H9 (cell line): ENCODE measurements at regions not wholly inside any gene's neighbourhood (a gene's known extent, or its start where the extent isn't known, plus 50 kb on each side); places are given as distances from the start of the nearest gene placed in this dataset.

Source experiments
- DNase-seq: peaks from one replicate; pipeline ENCODE4 v3.0.0-alpha.2; 2017
- H2AFZ ChIP-seq: one replicate; pipeline ENCODE4 v1.6.1; 2013; ENCODE audit warnings: mild to moderate bottlenecking, low read length, control low read depth, moderate library complexity
- H2AK5ac ChIP-seq: 2 replicates; pipeline ENCODE4 v1.6.1; 2013; ENCODE audit warnings: low read length, control low read depth, mixed read lengths; ENCODE audit not compliant: insufficient read length
- H2BK120ac ChIP-seq: one replicate; pipeline ENCODE4 v1.6.1; 2013; ENCODE audit warnings: low read depth, mild to moderate bottlenecking, low read length, control low read depth, inconsistent platforms; ENCODE audit not compliant: poor library complexity, severe bottlenecking
- H2BK12ac ChIP-seq: 2 replicates; pipeline ENCODE4 v1.6.1; 2013; ENCODE audit warnings: low read length, control low read depth, mixed read lengths, low read depth; ENCODE audit not compliant: insufficient read length
- H2BK15ac ChIP-seq: 2 replicates; pipeline ENCODE4 v1.6.1; 2013; ENCODE audit warnings: low read depth, low read length, control low read depth
- H2BK20ac ChIP-seq: one replicate; pipeline ENCODE4 v1.6.1; 2013; ENCODE audit warnings: low read depth, mild to moderate bottlenecking, low read length, control low read depth, inconsistent platforms; ENCODE audit not compliant: poor library complexity, severe bottlenecking
- H2BK5ac ChIP-seq: 2 replicates; pipeline ENCODE4 v1.6.1; 2013; ENCODE audit warnings: low read length, control low read depth, mixed read lengths; ENCODE audit not compliant: insufficient read length
- H3K14ac ChIP-seq: 2 replicates; pipeline ENCODE4 v1.6.1; 2013; ENCODE audit warnings: low read length, control low read depth; ENCODE audit not compliant: insufficient read depth
- H3K18ac ChIP-seq: 2 replicates; pipeline ENCODE4 v1.6.1; 2013; ENCODE audit warnings: low read depth, mild to moderate bottlenecking, mixed read lengths, low read length, control low read depth; ENCODE audit not compliant: insufficient read length
- H3K23ac ChIP-seq: 2 replicates; pipeline ENCODE4 v1.6.1; 2013; ENCODE audit warnings: low read length, control low read depth, mixed read lengths, low read depth; ENCODE audit not compliant: insufficient read length
- H3K23me2 ChIP-seq: 2 replicates; pipeline ENCODE4 v1.6.1; 2013; ENCODE audit warnings: low read depth, mild to moderate bottlenecking, mixed read lengths, low read length, control low read depth; ENCODE audit not compliant: insufficient read length, poor library complexity, severe bottlenecking
- H3K27ac ChIP-seq: 2 replicates; pipeline ENCODE4 v1.5.1; 2013; ENCODE audit warnings: low read length, control low read depth, mixed read lengths, low read depth; ENCODE audit not compliant: insufficient read length
- H3K27me3 ChIP-seq: 2 replicates; pipeline ENCODE4 v1.6.1; 2013; ENCODE audit warnings: low read length, control low read depth, inconsistent platforms; ENCODE audit not compliant: insufficient read depth
- H3K4ac ChIP-seq: 2 replicates; pipeline ENCODE4 v1.6.1; 2013; ENCODE audit warnings: low read depth, mild to moderate bottlenecking, control low read depth, inconsistent platforms, low read length, moderate library complexity
- H3K4me1 ChIP-seq: 2 replicates; pipeline ENCODE4 v1.6.1; 2013; ENCODE audit warnings: low read length, control low read depth, inconsistent platforms; ENCODE audit not compliant: insufficient read depth
- H3K4me2 ChIP-seq: 2 replicates; pipeline ENCODE4 v1.6.1; 2013; ENCODE audit warnings: low read length, control low read depth, mixed read lengths; ENCODE audit not compliant: insufficient read length, insufficient read depth
- H3K56ac ChIP-seq: 2 replicates; pipeline ENCODE4 v1.6.1; 2013; ENCODE audit warnings: low read depth, mild to moderate bottlenecking, mixed read lengths, low read length, control low read depth; ENCODE audit not compliant: insufficient read length
- H3K79me1 ChIP-seq: 2 replicates; pipeline ENCODE4 v1.6.1; 2013; ENCODE audit warnings: low read depth, mild to moderate bottlenecking, moderate library complexity, low read length, control low read depth, inconsistent platforms; ENCODE audit not compliant: insufficient read depth, poor library complexity, severe bottlenecking
- H3K79me2 ChIP-seq: 2 replicates; pipeline ENCODE4 v1.6.1; 2013; ENCODE audit warnings: low read length, control low read depth, inconsistent platforms; ENCODE audit not compliant: insufficient read depth
- H3K9ac ChIP-seq: 2 replicates; pipeline ENCODE4 v1.6.1; 2013; ENCODE audit warnings: low read length, control low read depth, mixed read lengths; ENCODE audit not compliant: insufficient read length; ENCODE audit errors: extremely low read depth
- H3K9me3 ChIP-seq: one replicate; pipeline ENCODE4 v1.6.1; 2013; ENCODE audit warnings: low read depth, low read length, inconsistent platforms; ENCODE audit not compliant: control insufficient read depth
- H3T11ph ChIP-seq: one replicate; pipeline ENCODE4 v1.6.1; 2013; ENCODE audit warnings: mild to moderate bottlenecking, low read length, control low read depth, inconsistent platforms
- H4K20me1 ChIP-seq: one replicate; pipeline ENCODE4 v1.6.1; 2013; ENCODE audit not compliant: control insufficient read depth, insufficient read length, insufficient read depth
- H4K5ac ChIP-seq: 2 replicates; pipeline ENCODE4 v1.6.1; 2013; ENCODE audit warnings: low read depth, mild to moderate bottlenecking, mixed read lengths, low read length, control low read depth; ENCODE audit not compliant: insufficient read length
- H4K8ac ChIP-seq: replicated peaks from 2 replicates; pipeline ENCODE4 v1.6.1; 2013; ENCODE audit warnings: low read length, control low read depth, mixed read lengths, low read depth; ENCODE audit not compliant: insufficient read length
- H4K91ac ChIP-seq: 2 replicates; pipeline ENCODE4 v1.6.1; 2013; ENCODE audit warnings: low read depth, mild to moderate bottlenecking, moderate library complexity, mixed read lengths, low read length, control low read depth; ENCODE audit not compliant: insufficient read length
- H3K27ac Mint-ChIP-seq, 3 experiments: 2 replicates in 2 of 3; 3 replicates in 1 of 3; pipeline ENCODE4 v1.8.0; 2020 to 2021; ENCODE audit warnings: mixed read lengths in 3 of 3, mild to moderate bottlenecking in 1 of 3, moderate library complexity in 1 of 3
- H3K27me3 Mint-ChIP-seq: 2 replicates; pipeline ENCODE4 v1.8.0; 2021; ENCODE audit warnings: low read depth, mild to moderate bottlenecking, moderate library complexity, mixed read lengths
- H3K36me3 Mint-ChIP-seq, 3 experiments: 2 replicates in 2 of 3; 3 replicates in 1 of 3; pipeline ENCODE4 v1.8.0; 2020 to 2021; ENCODE audit warnings: low read depth in 3 of 3, mixed read lengths in 3 of 3; ENCODE audit not compliant: insufficient read depth in 1 of 3
- H3K4me1 Mint-ChIP-seq, 2 experiments: 2 replicates each; pipeline ENCODE4 v1.8.0; 2020; ENCODE audit warnings: mixed read lengths in 2 of 2
- H3K4me3 Mint-ChIP-seq, 2 experiments: 2 replicates in 1 of 2; 3 replicates in 1 of 2; pipeline ENCODE4 v1.8.0; 2020 to 2021; ENCODE audit warnings: mild to moderate bottlenecking in 2 of 2, mixed read lengths in 2 of 2, moderate library complexity in 1 of 2
- H3K9me3 Mint-ChIP-seq, 2 experiments: 2 replicates in 1 of 2; 3 replicates in 1 of 2; pipeline ENCODE4 v1.8.0; 2020; ENCODE audit warnings: mild to moderate bottlenecking in 2 of 2, mixed read lengths in 2 of 2, moderate library complexity in 1 of 2
- CTCF ChIP-seq: fragments of 200-600 bp; sonication (generic); conservative IDR thresholded peaks from 3 replicates; pipeline ENCODE4 v1.8.0; 2021; ENCODE audit warnings: antibody characterized with exemption, mild to moderate bottlenecking
- WGBS: extraction: QIAGEN DNeasy Blood & Tissue Kit; methylation state at CpG from one replicate; pipeline ENCODE4 v1.1.7; 2013; ENCODE audit warnings: missing lambda C conversion rate, low lambda C conversion rate, mixed read lengths; ENCODE audit not compliant: insufficient read length; ENCODE audit errors: extremely low coverage; 5-methylcytosine and 5-hydroxymethylcytosine counted together

- Histone ChIP-seq H2BK12ac (no peak overlapping the region), H2BK20ac (no peak overlapping the region), H3K4me2 (no peak overlapping the region), H3K9ac (no peak overlapping the region), H4K5ac (no peak overlapping the region), H3K56ac (no peak overlapping the region), H4K20me1 (no peaks in the 10 kb centered on the region), H3K9me3 (no peaks in the 10 kb centered on the region), H3K23me2 (no peaks in the 10 kb centered on the region), H3K27ac (no peak overlapping the region), H3K14ac (no peak overlapping the region), H3T11ph (no peak overlapping the region), H3K79me1 (no peaks in the 10 kb centered on the region), H3K18ac (no peak overlapping the region), H3K23ac (no peak overlapping the region), H3K79me2 (no peaks in the 10 kb centered on the region), H2AFZ (no peak overlapping the region), H2BK15ac (no peak overlapping the region), H4K8ac (no peak overlapping the region), H2BK120ac (no peak overlapping the region), H3K4ac (no peak overlapping the region), H3K4me1 (no peaks in the 10 kb centered on the region), H2AK5ac (no peak overlapping the region), H3K27me3 (no peaks in the 10 kb centered on the region), H2BK5ac (no peak overlapping the region), H4K91ac (no peak overlapping the region)
- H3K27me3 Mint-ChIP-seq = no peaks in the 10 kb centered on the region
- no peak for DNase-seq
- H3K4me3 Mint-ChIP-seq = no peak overlapping the region
- H3K4me1 Mint-ChIP-seq = peaks cover 9 to 15% of the 10 kb centered on the region in 2 experiments
- no peak overlapping the region for H3K27ac Mint-ChIP-seq
- WGBS = no CpG with 5 or more reads among the region's 8 CpGs
- TF ChIP-seq CTCF = peak; percentile 22; the same call in 1 of the 3 replicates
- H3K36me3 Mint-ChIP-seq = peaks cover 0 to 2% (median 0%) of the 10 kb centered on the region in 3 experiments; a peak in 1 of 7 replicates
- H3K9me3 Mint-ChIP-seq = no peaks in the 10 kb centered on the region
These were observed 273.1 kb upstream of the TBL1XR1 start for GRCh38 chr3:177470197-177470941.
